OCI-LY3 (cell line): ENCODE measurements at regions not wholly inside any gene's neighbourhood (a gene's known extent, or its start where the extent isn't known, plus 50 kb on each side); places are given as distances from the start of the nearest gene placed in this dataset.

Experiments
- CTCF ChIP-seq: fragments of 200-600, 300-600 bp; sonication (generic); IDR thresholded peaks from 2 replicates; pipeline ENCODE4 v1.5.1; 2014; ENCODE audit warnings: antibody characterized with exemption, low read length, low read depth
- EZH2phosphoT487 ChIP-seq: fragments of 200-600 bp; shearing (Covaris generic); IDR thresholded peaks from 2 replicates; pipeline ENCODE4 v1.6.1; 2018; ENCODE audit warnings: antibody characterized with exemption, mixed run types, low read depth

GRCh38 chr10:78160591-78160990 is 126.9 kb downstream of the RPS24 start:
- TF ChIP-seq CTCF (no peak), EZH2phosphoT487 (no peak)
